CD4-positive, alpha-beta memory T cell (primary cell): ENCODE measurements at regions not wholly inside any gene's neighbourhood (a gene's known extent, or its start where the extent isn't known, plus 50 kb on each side); places are given as distances from the start of the nearest gene placed in this dataset.

ENCODE experiments used
- CTCF ChIA-PET: fragments of 350-600 bp; sonication (Branson Sonifier 250); formaldehyde crosslinking; loops from one replicate; lab custom pipeline; 2021; ENCODE audit warnings: inconsistent platforms; ENCODE audit not compliant: partially characterized antibody; lab: Charles Lee
- POLR2A ChIA-PET: fragments of 350-600 bp; sonication (Branson Sonifier 250); formaldehyde crosslinking; loops from one replicate; lab custom pipeline; 2021; ENCODE audit not compliant: partially characterized antibody; lab: Charles Lee
- DNase-seq, 5 donors: peaks; one replicate each; pipeline versions ENCODE4 v3.0.0 to v3.0.0-alpha.2; 2020 to 2022; ENCODE audit warnings: mixed read lengths in 1 of 5
- H3K27ac ChIP-seq: one replicate; pipeline ENCODE4 v1.7.0; 2013; ENCODE audit warnings: low read depth, low read length
- H3K27me3 ChIP-seq: 2 replicates; pipeline ENCODE4 v1.7.0; 2013; ENCODE audit warnings: mild to moderate bottlenecking, low read length, moderate library complexity; ENCODE audit not compliant: insufficient read depth
- H3K36me3 ChIP-seq: 2 replicates; pipeline ENCODE4 v1.7.0; 2013; ENCODE audit warnings: mild to moderate bottlenecking, low read length, moderate library complexity; ENCODE audit not compliant: insufficient read depth
- H3K4me1 ChIP-seq: 2 replicates; pipeline ENCODE4 v1.7.0; 2013; ENCODE audit warnings: mild to moderate bottlenecking, low read length, moderate library complexity; ENCODE audit not compliant: insufficient read depth
- H3K4me3 ChIP-seq, 2 donors: one replicate each; pipeline ENCODE4 v1.7.0; 2013; ENCODE audit warnings: low read length in 2 of 2, mild to moderate bottlenecking in 1 of 2
- H3K9me3 ChIP-seq, 2 donors: one replicate each; pipeline ENCODE4 v1.7.0; 2013; ENCODE audit warnings: low read length in 2 of 2, control low read depth in 1 of 2; ENCODE audit not compliant: control insufficient read depth in 1 of 2
- H3K27ac Mint-ChIP-seq, 7 donors: one replicate each; pipeline ENCODE4 v1.8.0; 2020 to 2021; ENCODE audit warnings: mixed read lengths in 7 of 7, mild to moderate bottlenecking in 6 of 7, inconsistent platforms in 3 of 7, moderate library complexity in 3 of 7
- H3K27me3 Mint-ChIP-seq, 2 donors: one replicate each; pipeline ENCODE4 v1.8.0; 2020 to 2021; ENCODE audit warnings: mixed read lengths in 2 of 2
- H3K36me3 Mint-ChIP-seq, 2 donors: one replicate each; pipeline ENCODE4 v1.8.0; 2020 to 2021; ENCODE audit warnings: mixed read lengths in 2 of 2, inconsistent platforms in 1 of 2, mild to moderate bottlenecking in 1 of 2
- H3K4me1 Mint-ChIP-seq, 4 donors: one replicate each; pipeline ENCODE4 v1.8.0; 2020 to 2021; ENCODE audit warnings: mixed read lengths in 4 of 4, mild to moderate bottlenecking in 1 of 4
- H3K4me3 Mint-ChIP-seq, 8 donors: one replicate each; pipeline ENCODE4 v1.8.0; 2020 to 2021; ENCODE audit warnings: mixed read lengths in 8 of 8, mild to moderate bottlenecking in 7 of 8, moderate library complexity in 6 of 8, inconsistent platforms in 3 of 8
- H3K9me3 Mint-ChIP-seq, 8 donors: one replicate each; pipeline ENCODE4 v1.8.0; 2020 to 2021; ENCODE audit warnings: mixed read lengths in 8 of 8, mild to moderate bottlenecking in 5 of 8, inconsistent platforms in 3 of 8, moderate library complexity in 1 of 8
- intact Hi-C: fragments of 100-400 bp; cut with micrococcal nuclease; formaldehyde crosslinking; loops from one replicate; pipeline ENCODE4 v1.15.1; 2023

- H3K9me3 Mint-ChIP-seq: peaks cover 0 to 2% (median 0%) of the 10 kb centered on the region in 8 donors
- intact Hi-C loops: no loop called here
- CTCF ChIA-PET: no interaction called here
These were observed 456.6 kb upstream of the UBE2E3 start for GRCh38 chr2:180523621-180524340.

GRCh38 chr2:180520921-180521581 is 459.4 kb upstream of the UBE2E3 start:
- H3K27me3 Mint-ChIP-seq: no peaks in the 10 kb centered on the region
- POLR2A ChIA-PET: no interaction called here
- H3K36me3 Mint-ChIP-seq: no peaks in the 10 kb centered on the region
- H3K9me3 Mint-ChIP-seq: peaks cover 0 to 2% (median 0%) of the 10 kb centered on the region in 8 donors
- no peak overlapping the region for H3K4me3 Mint-ChIP-seq
- CTCF ChIA-PET: no interaction called here
- H3K4me1 Mint-ChIP-seq: no peaks in the 10 kb centered on the region
- no peaks in the 10 kb centered on the region for H3K4me1 ChIP-seq
- no peak for DNase-seq
- intact Hi-C loops: no loop called here
- H3K4me3 ChIP-seq: no peak overlapping the region
- H3K9me3 ChIP-seq: no peaks in the 10 kb centered on the region
- no peaks in the 10 kb centered on the region for H3K36me3 ChIP-seq
- H3K27me3 ChIP-seq: no peaks in the 10 kb centered on the region
- H3K27ac Mint-ChIP-seq: no peak overlapping the region
- no peak overlapping the region for H3K27ac ChIP-seq

More at GRCh38 chr2:180523621-180524340, 456.6 kb upstream of the UBE2E3 start:
- Mint-ChIP-seq H3K4me1 (no peaks in the 10 kb centered on the region), H3K36me3 (no peaks in the 10 kb centered on the region), H3K4me3 (no peak overlapping the region), H3K27me3 (no peaks in the 10 kb centered on the region), H3K27ac (no peak overlapping the region)
- no peak for DNase-seq
- H3K27ac ChIP-seq: no peak overlapping the region
- no peaks in the 10 kb centered on the region for H3K36me3 ChIP-seq
- no peaks in the 10 kb centered on the region for H3K27me3 ChIP-seq
- no peaks in the 10 kb centered on the region for H3K9me3 ChIP-seq
- no peaks in the 10 kb centered on the region for H3K4me1 ChIP-seq
- POLR2A ChIA-PET: no interaction called here
- H3K4me3 ChIP-seq: no peak overlapping the region

- DNase-seq: no peak
- H3K4me3 Mint-ChIP-seq: no peak overlapping the region
- ChIA-PET POLR2A (no interaction called here), CTCF (no interaction called here)
- Histone ChIP-seq H3K9me3 (no peaks in the 10 kb centered on the region), H3K27ac (no peak overlapping the region), H3K4me1 (no peaks in the 10 kb centered on the region), H3K27me3 (no peaks in the 10 kb centered on the region), H3K36me3 (no peaks in the 10 kb centered on the region), H3K4me3 (no peak overlapping the region)
- H3K36me3 Mint-ChIP-seq: no peaks in the 10 kb centered on the region
- no peaks in the 10 kb centered on the region for H3K27me3 Mint-ChIP-seq
- H3K4me1 Mint-ChIP-seq: no peaks in the 10 kb centered on the region
- H3K9me3 Mint-ChIP-seq: no peaks in the 10 kb centered on the region
- intact Hi-C loops: no loop called here
- H3K27ac Mint-ChIP-seq: no peak overlapping the region
These were observed 460.2 kb upstream of the UBE2E3 start for GRCh38 chr2:180520206-180520605.

- intact Hi-C loops: no loop called here
- no peak overlapping the region for H3K4me3 Mint-ChIP-seq
- Histone ChIP-seq H3K27me3 (no peaks in the 10 kb centered on the region), H3K9me3 (no peaks in the 10 kb centered on the region), H3K4me1 (no peaks in the 10 kb centered on the region), H3K4me3 (no peak overlapping the region), H3K36me3 (no peaks in the 10 kb centered on the region), H3K27ac (no peak overlapping the region)
- ChIA-PET CTCF (no interaction called here), POLR2A (no interaction called here)
- H3K36me3 Mint-ChIP-seq: no peaks in the 10 kb centered on the region
- no peak for DNase-seq
- H3K27ac Mint-ChIP-seq: no peak overlapping the region
- H3K9me3 Mint-ChIP-seq: no peaks in the 10 kb centered on the region
- H3K27me3 Mint-ChIP-seq: no peaks in the 10 kb centered on the region
- H3K4me1 Mint-ChIP-seq: no peaks in the 10 kb centered on the region
These were observed 461.1 kb upstream of the UBE2E3 start for GRCh38 chr2:180519276-180519675.

GRCh38 chr2:180516232-180516631 is 464.2 kb upstream of the UBE2E3 start:
- Histone ChIP-seq H3K27ac (no peak overlapping the region), H3K27me3 (no peaks in the 10 kb centered on the region), H3K4me3 (no peak overlapping the region), H3K9me3 (no peaks in the 10 kb centered on the region), H3K36me3 (no peaks in the 10 kb centered on the region), H3K4me1 (no peaks in the 10 kb centered on the region)
- H3K27me3 Mint-ChIP-seq: peaks cover 0 to 2% of the 10 kb centered on the region in 2 donors
- H3K4me1 Mint-ChIP-seq: no peaks in the 10 kb centered on the region
- intact Hi-C loops: no loop called here
- ChIA-PET POLR2A (no interaction called here), CTCF (interaction anchor here (1.6 kb wide), 1 partner anchor 9 kb away, joined by 3 read pairs; no protein-coding TSS in a partner anchor)
- H3K36me3 Mint-ChIP-seq: no peaks in the 10 kb centered on the region
- no peak overlapping the region for H3K27ac Mint-ChIP-seq
- H3K9me3 Mint-ChIP-seq: peaks cover 0 to 2% (median 0%) of the 10 kb centered on the region in 8 donors
- H3K4me3 Mint-ChIP-seq: no peak overlapping the region
- no peak for DNase-seq

GRCh38 chr2:180513389-180513788 is 467.0 kb upstream of the UBE2E3 start:
- POLR2A ChIA-PET: no interaction called here
- Mint-ChIP-seq H3K4me3 (no peak overlapping the region), H3K9me3 (peaks cover 0 to 5% (median 0%) of the 10 kb centered on the region in 8 donors), H3K27ac (no peak overlapping the region), H3K36me3 (no peaks in the 10 kb centered on the region), H3K4me1 (no peaks in the 10 kb centered on the region), H3K27me3 (peaks cover 0 to 5% of the 10 kb centered on the region in 2 donors)
- H3K9me3 ChIP-seq: no peaks in the 10 kb centered on the region
- no peaks in the 10 kb centered on the region for H3K4me1 ChIP-seq
- H3K4me3 ChIP-seq: no peak overlapping the region
- DNase-seq: no peak
- no peaks in the 10 kb centered on the region for H3K36me3 ChIP-seq
- intact Hi-C loops: no loop called here
- CTCF ChIA-PET: no interaction called here
- no peaks in the 10 kb centered on the region for H3K27me3 ChIP-seq
- no peak overlapping the region for H3K27ac ChIP-seq

- DNase-seq: no peak
- Histone ChIP-seq H3K4me3 (no peak overlapping the region), H3K27me3 (no peaks in the 10 kb centered on the region), H3K9me3 (no peaks in the 10 kb centered on the region), H3K4me1 (no peaks in the 10 kb centered on the region), H3K36me3 (no peaks in the 10 kb centered on the region), H3K27ac (no peak overlapping the region)
- intact Hi-C loops: no loop called here
- peaks cover 0 to 5% (median 0%) of the 10 kb centered on the region in 8 donors for H3K9me3 Mint-ChIP-seq
- H3K27me3 Mint-ChIP-seq: peaks cover 0 to 3% of the 10 kb centered on the region in 2 donors
- H3K27ac Mint-ChIP-seq: no peak overlapping the region
- CTCF ChIA-PET: no interaction called here
- POLR2A ChIA-PET: no interaction called here
- no peak overlapping the region for H3K4me3 Mint-ChIP-seq
- H3K36me3 Mint-ChIP-seq: no peaks in the 10 kb centered on the region
- H3K4me1 Mint-ChIP-seq: no peaks in the 10 kb centered on the region
These were observed 471.9 kb upstream of the UBE2E3 start for GRCh38 chr2:180508458-180508857.
